ENCODE measurements at regions not wholly inside any gene's neighbourhood (a gene's known extent, or its start where the extent isn't known, plus 50 kb on each side); places are given as distances from the start of the nearest gene placed in this dataset.

- H3K27ac ChIP-seq (ENCODE audit: extremely low read depth, low read depth, low read length), result no peak overlapping the region
- FAIRE-seq (no peak), ATAC-seq (no peak), DNase-seq (ENCODE audit: extremely low read depth in 1 of 4, low spot score in 3 of 4) (no peak)
- no peak overlapping the region for H2AFZ ChIP-seq (ENCODE audit: low read depth, low read length)
- H3K4me3 ChIP-seq, result no peak overlapping the region
- no peak overlapping the region for H3K4me2 ChIP-seq (ENCODE audit: insufficient read depth, low read length)
- H3K36me3 ChIP-seq (ENCODE audit: control insufficient read depth, insufficient read depth, low read length), result no peaks in the 10 kb centered on the region
- H3K79me2 ChIP-seq (ENCODE audit: control insufficient read depth, insufficient read depth, low read length), result no peaks in the 10 kb centered on the region
- H3K4me1 ChIP-seq (replicated peaks in 1 of 2; ENCODE audit: control insufficient read depth in 2 of 2, insufficient read depth in 2 of 2, low read length in 2 of 2), result no peaks in the 10 kb centered on the region
- no peak overlapping the region for H3K9ac ChIP-seq (ENCODE audit: insufficient read depth in 1 of 2, low read depth in 2 of 2, low read length in 2 of 2)
- no peak for TF ChIP-seq PREB (CRISPR knock-in tag; IDR thresholded peaks at IDR 0.05)
- TF ChIP-seq SIN3A (IDR thresholded peaks at IDR 0.05; ENCODE audit: borderline replicate concordance in 2 of 2, control insufficient read depth in 1 of 2, low read depth in 2 of 2, low read length in 2 of 2), result no peak
- TF ChIP-seq ZFPM2 (CRISPR knock-in tag; IDR thresholded peaks at IDR 0.05), result no peak
- TF ChIP-seq SNAPC5 (CRISPR knock-in tag; IDR thresholded peaks at IDR 0.05), result no peak
- no peak for TF ChIP-seq CBX1 (IDR thresholded peaks at IDR 0.05; ENCODE audit: low read depth)
- TF ChIP-seq TRIM24 (IDR thresholded peaks at IDR 0.05), result no peak
- no peak for TF ChIP-seq SMARCA4 (IDR thresholded peaks at IDR 0.05)
- no peak for TF ChIP-seq ELK3 (CRISPR knock-in tag; IDR thresholded peaks at IDR 0.05)
- TF ChIP-seq KDM4B (IDR thresholded peaks at IDR 0.05; ENCODE audit: borderline replicate concordance in 2 of 2, low read depth in 1 of 2), result no peak
- no peak for TF ChIP-seq ZBTB7A (IDR thresholded peaks at IDR 0.05; ENCODE audit: borderline replicate concordance, control insufficient read depth, low read depth, low read length)
- TF ChIP-seq SRSF9 (IDR thresholded peaks at IDR 0.05; ENCODE audit: borderline replicate concordance, low read depth, low read length), result no peak
- TF ChIP-seq ZNF717 (CRISPR knock-in tag; IDR thresholded peaks at IDR 0.05), result no peak
- TF ChIP-seq E2F6 (IDR thresholded peaks at IDR 0.05; ENCODE audit: borderline replicate concordance in 1 of 2, extremely low read depth in 1 of 2, insufficient read depth in 1 of 2, insufficient read length in 1 of 2, low read depth in 1 of 2, low read length in 1 of 2, poor library complexity in 1 of 2, severe bottlenecking in 1 of 2), result no peak
- TF ChIP-seq CCAR2 (IDR thresholded peaks at IDR 0.05; ENCODE audit: low read depth, low read length), result no peak
- no peak for TF ChIP-seq STAT5A (IDR thresholded peaks at IDR 0.05; ENCODE audit: borderline replicate concordance, low read length)
- no peak for TF ChIP-seq SAFB2 (IDR thresholded peaks at IDR 0.05; ENCODE audit: borderline replicate concordance, low read depth, low read length, severe bottlenecking)
- TF ChIP-seq MTF1 (CRISPR knock-in tag; IDR thresholded peaks at IDR 0.05; ENCODE audit: borderline replicate concordance), result no peak
- TF ChIP-seq TCF3 (CRISPR knock-in tag; IDR thresholded peaks at IDR 0.05), result no peak
- no peak for TF ChIP-seq BRF1 (IDR thresholded peaks at IDR 0.05; ENCODE audit: borderline replicate concordance, extremely low read depth, insufficient read length)
- TF ChIP-seq BACH1 (tag; IDR thresholded peaks at IDR 0.05), result no peak
- POLR2A ChIA-PET, result no interaction called here
- no TSS peak for BruUV-seq (replicated peaks)
- H3K9me1 ChIP-seq (ENCODE audit: control insufficient read depth, insufficient read depth, low read length), result no peaks in the 10 kb centered on the region
- H3K9me3 ChIP-seq (replicated peaks; ENCODE audit: control insufficient read depth, insufficient read depth, low read depth, low read length), result no peaks in the 10 kb centered on the region
- intact Hi-C loops (cut with micrococcal nuclease), result no loop called here
- no peaks in the 10 kb centered on the region for H3K27me3 ChIP-seq (ENCODE audit: control insufficient read depth in 2 of 2, insufficient read depth in 2 of 2, low read length in 2 of 2)
- CTCF ChIA-PET (ENCODE audit: low intra/inter-chr PET ratio), result no interaction called here
- in situ Hi-C loops (cut with MboI), result no loop called here
- no peaks in the 10 kb centered on the region for H4K20me1 ChIP-seq (replicated peaks; ENCODE audit: control insufficient read depth, insufficient read depth, low read length)
Observed at GRCh38 chr3:116833202-116833601, 123.6 kb downstream of the TUSC7 start.

Measured in K562 (cell line).